IMR-90 (cell line): ENCODE measurements at regions not wholly inside any gene's neighbourhood (a gene's known extent, or its start where the extent isn't known, plus 50 kb on each side); places are given as distances from the start of the nearest gene placed in this dataset.
A peak's percentile ranks its signal among the peaks of the same experiment; 100 is the strongest.

Experiments
- ATAC-seq: fragments of 200-7000 bp; cut with Tn5 transposase; 2 replicates; pipeline ENCODE4 v1.9.1; 2020; ENCODE audit warnings: low read depth, mild to moderate bottlenecking, moderate library complexity
- BruUV-seq: library from RNA; stranded (reverse); fragments of 400-500 nt; replicated peaks from 2 replicates; lab custom pipeline; 2021; lab: Mats Ljungman, UMichigan
- CTCF ChIA-PET: fragments of 300-600 bp; formaldehyde crosslinking; extraction: SDS; loops from one replicate; lab custom pipeline; 2021; ENCODE audit warnings: antibody characterized with exemption; lab: Yijun Ruan, JAX
- POLR2A ChIA-PET: fragments of 300-600 bp; sonication (Branson Sonifier 250); formaldehyde crosslinking; loops from one replicate; lab custom pipeline; 2022; ENCODE audit warnings: antibody characterized with exemption; ENCODE audit not compliant: unreplicated experiment; lab: Charles Lee
- DNase-seq: peaks from one replicate; pipeline ENCODE4 v3.0.0; 2013
- H2AFZ ChIP-seq: replicated peaks from 2 replicates; pipeline ENCODE3; 2013; ENCODE audit warnings: low read length, mild to moderate bottlenecking; ENCODE audit not compliant: poor library complexity
- H2AK5ac ChIP-seq: 2 replicates; pipeline ENCODE4 v1.6.1; 2013; ENCODE audit warnings: low read depth, low read length, inconsistent platforms
- H2AK9ac ChIP-seq: replicated peaks from 2 replicates; pipeline ENCODE3; 2013; ENCODE audit warnings: mild to moderate bottlenecking, low read depth, low read length, moderate library complexity; ENCODE audit not compliant: poor library complexity
- H2BK120ac ChIP-seq: 2 replicates; pipeline ENCODE4 v1.6.1; 2013; ENCODE audit warnings: low read depth, low read length, inconsistent platforms
- H2BK15ac ChIP-seq: 3 replicates; pipeline ENCODE4 v1.6.1; 2013; ENCODE audit warnings: low read depth, low read length, inconsistent platforms
- H2BK20ac ChIP-seq: 2 replicates; pipeline ENCODE4 v1.6.1; 2013; ENCODE audit warnings: low read depth, mild to moderate bottlenecking, inconsistent platforms, low read length, moderate library complexity
- H2BK5ac ChIP-seq: 2 replicates; pipeline ENCODE4 v1.6.1; 2013; ENCODE audit warnings: mild to moderate bottlenecking, low read depth, low read length, inconsistent platforms; ENCODE audit not compliant: poor library complexity, severe bottlenecking
- H3K14ac ChIP-seq: replicated peaks from 2 replicates; pipeline ENCODE4 v1.6.1; 2013; ENCODE audit warnings: low read depth, low read length, inconsistent platforms
- H3K18ac ChIP-seq: 2 replicates; pipeline ENCODE4 v1.6.1; 2013; ENCODE audit warnings: low read depth, low read length, control low read depth
- H3K23ac ChIP-seq: 2 replicates; pipeline ENCODE4 v1.6.1; 2013; ENCODE audit warnings: low read depth, low read length, inconsistent platforms
- H3K27ac ChIP-seq: 2 replicates; pipeline ENCODE4 v1.5.1; 2013; ENCODE audit warnings: mild to moderate bottlenecking, control low read depth, low read length; ENCODE audit not compliant: insufficient read depth
- H3K27me3 ChIP-seq: 2 replicates; pipeline ENCODE4 v1.6.1; 2013; ENCODE audit warnings: low read length; ENCODE audit not compliant: control insufficient read depth, insufficient read depth
- H3K36me3 ChIP-seq: 2 replicates; pipeline ENCODE4 v1.6.1; 2013; ENCODE audit warnings: low read length, mixed read lengths; ENCODE audit not compliant: control insufficient read depth, insufficient read depth
- H3K4ac ChIP-seq: 2 replicates; pipeline ENCODE4 v1.6.1; 2013; ENCODE audit warnings: low read depth, low read length, inconsistent platforms
- H3K4me1 ChIP-seq: 2 replicates; pipeline ENCODE4 v1.6.1; 2013; ENCODE audit warnings: low read length, mixed read lengths; ENCODE audit not compliant: control insufficient read depth, insufficient read depth
- H3K4me2 ChIP-seq: 2 replicates; pipeline ENCODE4 v1.6.1; 2013; ENCODE audit warnings: low read depth, mild to moderate bottlenecking, control low read depth, low read length, moderate library complexity
- H3K4me3 ChIP-seq: 2 replicates; pipeline ENCODE4 v1.5.1; 2013; ENCODE audit warnings: low read depth, mild to moderate bottlenecking, control low read depth, low read length, moderate library complexity; ENCODE audit not compliant: insufficient read depth
- H3K56ac ChIP-seq: 2 replicates; pipeline ENCODE4 v1.6.1; 2013; ENCODE audit warnings: low read length, inconsistent platforms; ENCODE audit not compliant: insufficient read depth; ENCODE audit errors: extremely low read depth
- H3K79me1 ChIP-seq, 2 experiments: 2 replicates each; pipeline ENCODE4 v1.6.1; 2013; ENCODE audit warnings: low read length in 2 of 2, inconsistent platforms in 1 of 2, low read depth in 1 of 2
- H3K9ac ChIP-seq: 2 replicates; pipeline ENCODE4 v1.6.1; 2013; ENCODE audit warnings: low read depth, low read length, control low read depth
- H3K9me1 ChIP-seq: 2 replicates; pipeline ENCODE4 v1.6.1; 2013; ENCODE audit warnings: low read length, inconsistent platforms; ENCODE audit not compliant: insufficient read depth
- H3K9me3 ChIP-seq: 2 replicates; pipeline ENCODE4 v1.6.1; 2013; ENCODE audit warnings: low read length; ENCODE audit not compliant: control insufficient read depth, insufficient read depth
- H4K20me1 ChIP-seq: 2 replicates; pipeline ENCODE4 v1.6.1; 2013; ENCODE audit warnings: low read length, inconsistent platforms; ENCODE audit not compliant: insufficient read depth
- H4K5ac ChIP-seq: 2 replicates; pipeline ENCODE4 v1.6.1; 2013; ENCODE audit warnings: mild to moderate bottlenecking, low read depth, low read length, control low read depth
- H4K8ac ChIP-seq, 2 experiments: 2 replicates each; pipeline ENCODE4 v1.6.1; 2013; ENCODE audit warnings: low read depth in 2 of 2, low read length in 2 of 2, control low read depth in 1 of 2, inconsistent platforms in 1 of 2
- H4K91ac ChIP-seq: 2 replicates; pipeline ENCODE4 v1.6.1; 2013; ENCODE audit warnings: low read depth, low read length, inconsistent platforms; ENCODE audit not compliant: insufficient read depth
- BHLHE40 ChIP-seq: fragments of 150-350 bp; IDR thresholded peaks from 2 replicates; pipeline ENCODE4 v1.6.1; 2016; ENCODE audit warnings: mild to moderate bottlenecking, low read depth, low read length
- CEBPB ChIP-seq: IDR thresholded peaks from 2 replicates; pipeline ENCODE4 v1.6.1; 2012; ENCODE audit warnings: low read depth, low read length, improper control_type of control experiment
- CHD1 ChIP-seq: IDR thresholded peaks from 2 replicates; pipeline ENCODE4 v1.6.1; 2012; ENCODE audit warnings: low read depth, low read length, improper control_type of control experiment
- ELK1 ChIP-seq: fragments of 150-350 bp; IDR thresholded peaks from 2 replicates; pipeline ENCODE4 v1.6.1; 2016; ENCODE audit warnings: low read depth, mild to moderate bottlenecking, low read length, moderate library complexity, borderline replicate concordance
- FOS ChIP-seq: fragments of 150-350 bp; IDR thresholded peaks from 2 replicates; pipeline ENCODE4 v1.6.1; 2016; ENCODE audit warnings: low read depth, low read length
- MAFK ChIP-seq: IDR thresholded peaks from 2 replicates; pipeline ENCODE4 v1.6.1; 2012; ENCODE audit warnings: low read depth, low read length, improper control_type of control experiment
- MXI1 ChIP-seq: IDR thresholded peaks from 2 replicates; pipeline ENCODE4 v1.6.1; 2012; ENCODE audit warnings: low read depth, mild to moderate bottlenecking, low read length, moderate library complexity, borderline replicate concordance
- NFE2L2 ChIP-seq: fragments of 150-350 bp; IDR thresholded peaks from 2 replicates; pipeline ENCODE4 v1.6.1; 2016; ENCODE audit warnings: low read depth, mild to moderate bottlenecking, low read length
- POLR2A ChIP-seq: IDR thresholded peaks from 2 replicates; pipeline ENCODE4 v1.6.1; 2012; ENCODE audit warnings: mild to moderate bottlenecking, low read depth, low read length
- RAD21 ChIP-seq: IDR thresholded peaks from 2 replicates; pipeline ENCODE4 v1.6.1; 2012; ENCODE audit warnings: low read length, improper control_type of control experiment
- RCOR1 ChIP-seq: IDR thresholded peaks from 2 replicates; pipeline ENCODE4 v1.6.1; 2012; ENCODE audit warnings: mild to moderate bottlenecking, low read length, improper control_type of control experiment; ENCODE audit not compliant: insufficient replicate concordance
- RFX5 ChIP-seq: IDR thresholded peaks from 2 replicates; pipeline ENCODE4 v1.8.0; 2012; ENCODE audit warnings: low read depth, mild to moderate bottlenecking, low read length, moderate library complexity
- SMC3 ChIP-seq: fragments of 150-350 bp; IDR thresholded peaks from 2 replicates; pipeline ENCODE4 v1.6.1; 2016; ENCODE audit warnings: low read depth, mild to moderate bottlenecking, antibody characterized with exemption, low read length, moderate library complexity
- USF2 ChIP-seq: fragments of 150-350 bp; IDR thresholded peaks from 2 replicates; pipeline ENCODE4 v1.6.1; 2017; ENCODE audit warnings: mild to moderate bottlenecking, antibody characterized with exemption, low read length, low read depth
- WGBS, 2 experiments: methylation state at CpG; one replicate each; pipeline versions ENCODE4 v1.1.5 to v1.1.7; 2013; ENCODE audit warnings: missing lambda C conversion rate in 2 of 2; ENCODE audit not compliant: insufficient read length in 1 of 2; ENCODE audit errors: extremely low coverage in 2 of 2; 5-methylcytosine and 5-hydroxymethylcytosine counted together
- dilution Hi-C: fragments of 300-500 bp; cut with HindIII; formaldehyde crosslinking; loops from one replicate; pipeline ENCODE4 v1.14.3; 2018; ENCODE audit warnings: low sequenced_read_pairs; ENCODE audit not compliant: unreplicated experiment
- in situ Hi-C: fragments of 300-500 bp; cut with MboI; formaldehyde crosslinking; loops from 3 replicates; pipeline ENCODE4 v1.14.3; 2019; ENCODE audit warnings: low sequenced_read_pairs, inconsistent platforms, mixed read lengths
- intact Hi-C: fragments of 100-400 bp; cut with micrococcal nuclease; formaldehyde crosslinking; loops from 2 replicates; pipeline ENCODE4 v1.10.0; 2022

GRCh38 chr6:134746140-134746539, 203.8 kb downstream of the ALDH8A1 start:
- H2AK5ac ChIP-seq = no peak overlapping the region
- CTCF ChIA-PET = no interaction called here
- dilution Hi-C loops (no loop called here), intact Hi-C loops (no loop called here), in situ Hi-C loops (no loop called here)
- no peak overlapping the region for H2BK120ac ChIP-seq
- BruUV-seq = no TSS peak
- H3K23ac ChIP-seq = no peak overlapping the region
- H3K14ac ChIP-seq = no peak overlapping the region
- H3K4ac ChIP-seq = no peak overlapping the region
- no peak overlapping the region for H4K5ac ChIP-seq
- no peak overlapping the region for H3K4me2 ChIP-seq
- ATAC-seq = no peak
- H4K20me1 ChIP-seq = no peaks in the 10 kb centered on the region
- H3K4me3 ChIP-seq = no peak overlapping the region
- H2BK5ac ChIP-seq = no peak overlapping the region
- peaks cover 3% of the 10 kb centered on the region; the same call in 1 of the 2 replicates for H3K9me1 ChIP-seq
- H3K27ac ChIP-seq = no peak overlapping the region
- no peak overlapping the region for H3K9ac ChIP-seq
- H3K36me3 ChIP-seq = no peaks in the 10 kb centered on the region
- H4K8ac ChIP-seq = no peak overlapping the region
- H3K4me1 ChIP-seq = peaks cover 2% of the 10 kb centered on the region; the same call in 1 of the 2 replicates
- no peak overlapping the region for H2AFZ ChIP-seq
- no peak overlapping the region for H2BK15ac ChIP-seq
- no peak overlapping the region for H3K56ac ChIP-seq
- H3K27me3 ChIP-seq = no peaks in the 10 kb centered on the region
- POLR2A ChIA-PET = no interaction called here
- H3K79me1 ChIP-seq = no peaks in the 10 kb centered on the region
- no peak for TF ChIP-seq CHD1
- no peak for TF ChIP-seq POLR2A
- no peak for TF ChIP-seq ELK1
- TF ChIP-seq NFE2L2 = no peak
- no peak for TF ChIP-seq MAFK
- TF ChIP-seq FOS = no peak
- no peak for TF ChIP-seq SMC3
- no peak for TF ChIP-seq RFX5
- no peak for TF ChIP-seq USF2
- TF ChIP-seq MXI1 = no peak
- no peak for TF ChIP-seq BHLHE40
- TF ChIP-seq RAD21 = no peak
- no peak for TF ChIP-seq CEBPB
- TF ChIP-seq RCOR1 = no peak
- no peak overlapping the region for H4K91ac ChIP-seq
- H2BK20ac ChIP-seq = 0 out of 2 replicates have a peak overlapping the region, but pooled peaks have one; percentile 5
- no peak for DNase-seq
- H3K9me3 ChIP-seq = no peaks in the 10 kb centered on the region
- no peak overlapping the region for H3K18ac ChIP-seq
- no CpG with 5 or more reads among the region's 2 CpGs for WGBS, 2 experiments
- no peak overlapping the region for H2AK9ac ChIP-seq
